Hepatocyte (in vitro differentiated cells): ENCODE measurements at regions not wholly inside any gene's neighbourhood (a gene's known extent, or its start where the extent isn't known, plus 50 kb on each side); places are given as distances from the start of the nearest gene placed in this dataset.

ENCODE experiments used
- EZH2 ChIP-seq: fragments of 200-600 bp; sonication (generic); IDR thresholded peaks from 2 replicates; pipeline ENCODE4 v1.6.1; 2016; ENCODE audit warnings: antibody characterized with exemption, mild to moderate bottlenecking, borderline replicate concordance
- TF ChIP-seq, protein P1 (sequence below): fragments of 200-600 bp; sonication (generic); IDR thresholded peaks from 2 replicates; pipeline ENCODE4 v1.5.1; 2016; ENCODE audit warnings: antibody characterized with exemption, mild to moderate bottlenecking; ENCODE audit not compliant: poor library complexity

- no peak for TF ChIP-seq EZH2
- TF ChIP-seq, protein P1, sequence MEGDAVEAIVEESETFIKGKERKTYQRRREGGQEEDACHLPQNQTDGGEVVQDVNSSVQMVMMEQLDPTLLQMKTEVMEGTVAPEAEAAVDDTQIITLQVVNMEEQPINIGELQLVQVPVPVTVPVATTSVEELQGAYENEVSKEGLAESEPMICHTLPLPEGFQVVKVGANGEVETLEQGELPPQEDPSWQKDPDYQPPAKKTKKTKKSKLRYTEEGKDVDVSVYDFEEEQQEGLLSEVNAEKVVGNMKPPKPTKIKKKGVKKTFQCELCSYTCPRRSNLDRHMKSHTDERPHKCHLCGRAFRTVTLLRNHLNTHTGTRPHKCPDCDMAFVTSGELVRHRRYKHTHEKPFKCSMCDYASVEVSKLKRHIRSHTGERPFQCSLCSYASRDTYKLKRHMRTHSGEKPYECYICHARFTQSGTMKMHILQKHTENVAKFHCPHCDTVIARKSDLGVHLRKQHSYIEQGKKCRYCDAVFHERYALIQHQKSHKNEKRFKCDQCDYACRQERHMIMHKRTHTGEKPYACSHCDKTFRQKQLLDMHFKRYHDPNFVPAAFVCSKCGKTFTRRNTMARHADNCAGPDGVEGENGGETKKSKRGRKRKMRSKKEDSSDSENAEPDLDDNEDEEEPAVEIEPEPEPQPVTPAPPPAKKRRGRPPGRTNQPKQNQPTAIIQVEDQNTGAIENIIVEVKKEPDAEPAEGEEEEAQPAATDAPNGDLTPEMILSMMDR = no peak
These were observed 695.7 kb downstream of the CENPC start for GRCh38 chr4:66849596-66849995.
